ENCODE measurements at regions not wholly inside any gene's neighbourhood (a gene's known extent, or its start where the extent isn't known, plus 50 kb on each side); places are given as distances from the start of the nearest gene placed in this dataset.

GRCh38 chr16:5166486-5166885, 68.9 kb upstream of the EEF2KMT start:
- TF ChIP-seq ZNF8 (CRISPR knock-in tag; IDR thresholded peaks at IDR 0.05): no peak
- TF ChIP-seq POU6F1 (CRISPR knock-in tag; IDR thresholded peaks at IDR 0.05; ENCODE audit: borderline replicate concordance, low read depth): no peak
- no peak for TF ChIP-seq RARB (CRISPR knock-in tag; IDR thresholded peaks at IDR 0.05)
- no peak for TF ChIP-seq TOX (CRISPR knock-in tag; IDR thresholded peaks at IDR 0.05; ENCODE audit: borderline replicate concordance)
- TF ChIP-seq ZFP30 (CRISPR knock-in tag; IDR thresholded peaks at IDR 0.05): no peak

Data from SK-N-SH treated with all-trans-retinoic acid at 6 μM for 48 hours (cell line).